ENCODE measurements at regions not wholly inside any gene's neighbourhood (a gene's known extent, or its start where the extent isn't known, plus 50 kb on each side); places are given as distances from the start of the nearest gene placed in this dataset.
"Not testable (repeated sequence)": the region's sequence is repeated elsewhere in the genome, so short reads cannot be mapped to it uniquely, and the experiment has no call there.

DNA sequence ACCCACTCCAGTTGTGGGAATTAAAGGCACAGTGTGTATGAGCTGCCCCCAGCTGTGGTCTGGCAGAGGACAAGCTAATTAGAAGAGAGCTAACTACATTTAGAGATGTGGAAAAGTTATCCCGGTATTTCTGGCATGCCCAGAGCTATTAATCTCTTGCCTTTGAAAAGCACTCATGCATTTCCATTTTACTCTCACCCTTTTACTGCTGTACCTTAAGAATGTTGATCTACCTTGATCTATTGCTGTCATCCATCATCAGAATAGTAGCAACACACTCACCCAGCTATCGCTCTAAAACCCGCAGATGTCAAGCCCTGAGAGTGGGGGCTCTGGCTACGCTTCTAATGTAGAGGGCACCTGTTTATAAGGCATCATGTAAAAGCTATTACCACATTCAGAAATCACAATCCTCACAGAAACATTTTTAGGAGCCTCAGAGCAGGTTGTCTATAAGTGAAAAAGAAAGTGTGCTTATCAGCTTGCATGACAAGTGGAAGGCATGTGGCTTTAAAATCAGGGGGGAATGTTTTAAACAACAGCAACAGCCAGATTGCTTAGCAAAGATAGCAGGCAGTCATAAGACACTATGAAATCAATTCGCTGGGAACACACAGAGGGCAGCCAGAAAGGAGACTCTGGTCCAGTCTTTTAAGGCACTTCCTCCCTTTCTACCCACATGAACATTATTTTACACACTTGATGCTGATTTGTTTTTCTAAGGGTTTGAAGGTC lies 224.2 kb upstream of the IRS2 start:
- DNase-seq (ENCODE audit: low spot score), result no peak

DNA sequence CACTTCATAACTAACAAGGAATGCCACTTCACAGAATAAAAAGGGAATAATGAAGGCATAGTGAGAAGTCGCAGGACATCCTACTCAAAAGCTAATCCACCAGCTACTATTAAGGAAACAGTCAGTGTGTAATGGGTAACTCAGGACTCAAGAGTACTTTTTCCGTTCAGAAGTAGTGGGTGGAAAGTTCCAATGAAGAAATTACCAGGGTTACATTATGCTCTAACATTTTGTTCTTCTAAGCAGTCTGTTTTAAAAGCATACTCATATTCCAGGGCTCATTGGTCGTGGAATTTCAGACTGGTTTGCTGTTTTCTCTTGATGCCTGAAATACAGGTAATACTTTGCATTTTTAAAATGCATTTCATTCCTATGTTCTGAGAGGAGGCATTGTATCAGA lies 222.4 kb upstream of the IRS2 start:
- DNase-seq (ENCODE audit: low spot score), result no peak

DNA sequence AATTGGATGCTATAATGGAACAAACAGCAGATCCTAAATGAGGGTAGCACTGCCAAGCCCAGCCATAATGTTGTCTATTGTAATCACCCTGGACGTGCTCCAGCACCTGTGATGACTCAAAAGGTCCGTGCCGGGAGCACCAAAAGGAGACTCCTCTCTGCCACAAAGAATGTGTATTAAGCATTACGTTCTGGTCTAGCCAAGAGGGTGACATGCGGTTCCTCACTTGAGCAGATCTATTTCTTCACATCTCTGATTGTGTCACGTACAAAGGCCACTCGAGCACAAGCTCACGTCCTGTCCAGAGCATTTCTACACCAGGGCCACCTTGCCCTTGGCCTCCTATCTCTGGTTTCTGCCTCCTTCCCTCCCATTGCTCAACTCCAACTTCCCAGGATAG lies 219.9 kb upstream of the IRS2 start:
- no peak for DNase-seq (ENCODE audit: low spot score)

DNA sequence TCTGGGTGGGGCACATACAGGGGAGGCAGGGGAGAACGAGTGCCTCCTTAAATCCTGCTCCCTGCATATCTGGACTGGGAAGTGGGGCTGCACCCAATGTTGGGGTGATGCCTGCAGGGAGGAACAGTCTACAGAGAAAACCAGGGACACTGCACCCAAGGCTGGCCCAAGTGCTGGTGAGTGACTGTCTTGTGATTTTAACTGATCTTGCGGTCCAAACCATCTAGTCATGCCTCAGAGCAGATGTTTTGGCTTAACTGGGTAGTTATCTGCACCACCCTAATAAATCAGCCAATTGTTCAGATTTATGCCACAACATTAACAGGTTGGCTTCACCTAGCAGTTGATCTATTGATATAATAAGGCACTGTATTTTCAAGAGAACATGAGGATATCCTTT lies 219.2 kb upstream of the IRS2 start:
- no peak for DNase-seq (ENCODE audit: low spot score)

DNA sequence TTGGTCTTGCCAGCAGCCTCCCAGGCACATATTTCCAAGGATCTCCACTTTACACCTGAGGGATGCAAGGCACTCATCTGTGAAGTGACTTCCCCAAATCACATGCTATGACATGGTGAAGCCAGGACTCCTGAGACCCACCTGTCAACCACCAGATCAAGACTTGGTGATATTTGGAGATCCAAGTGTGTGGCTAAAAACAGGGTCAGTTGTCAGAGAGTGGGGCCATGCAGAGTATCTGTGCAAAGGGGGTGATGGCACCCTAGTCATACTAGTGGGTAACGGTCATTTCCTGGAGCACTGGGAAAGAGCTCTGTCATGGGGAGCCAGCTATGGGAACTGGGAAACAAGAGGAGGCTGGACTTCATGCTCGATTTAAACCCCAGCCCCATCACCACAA lies 218.4 kb upstream of the IRS2 start:
- DNase-seq (ENCODE audit: low spot score), result no peak

DNA sequence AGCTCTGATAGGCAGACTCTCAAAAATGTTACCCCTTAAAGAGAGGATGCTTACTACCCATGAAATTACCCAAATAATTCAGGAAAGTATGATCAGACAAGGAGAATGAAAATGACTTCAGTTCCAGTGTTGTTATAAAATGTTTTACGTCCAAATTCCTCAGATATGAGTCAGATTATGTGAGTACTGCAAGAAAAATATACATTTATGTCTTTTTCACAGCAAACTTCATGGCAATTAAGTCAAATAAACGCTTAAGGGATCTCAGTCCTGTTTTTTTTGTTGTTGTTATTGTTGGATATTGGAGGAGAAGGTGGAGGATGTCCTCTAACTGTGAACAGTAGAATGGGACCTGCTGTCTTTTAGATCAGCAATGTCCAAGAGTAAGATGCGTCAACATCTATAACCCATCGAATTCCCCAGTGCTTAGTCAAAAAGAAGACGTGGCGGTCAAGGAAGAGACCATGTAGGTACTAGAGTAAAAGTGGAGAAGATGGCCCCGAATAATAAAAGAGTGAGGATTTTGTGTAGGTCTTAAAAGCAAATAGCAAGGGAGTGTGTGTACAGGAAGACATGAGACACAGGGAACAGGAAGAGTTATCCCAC lies 215.4 kb upstream of the IRS2 start:
- no peak for DNase-seq (ENCODE audit: low spot score)

DNA sequence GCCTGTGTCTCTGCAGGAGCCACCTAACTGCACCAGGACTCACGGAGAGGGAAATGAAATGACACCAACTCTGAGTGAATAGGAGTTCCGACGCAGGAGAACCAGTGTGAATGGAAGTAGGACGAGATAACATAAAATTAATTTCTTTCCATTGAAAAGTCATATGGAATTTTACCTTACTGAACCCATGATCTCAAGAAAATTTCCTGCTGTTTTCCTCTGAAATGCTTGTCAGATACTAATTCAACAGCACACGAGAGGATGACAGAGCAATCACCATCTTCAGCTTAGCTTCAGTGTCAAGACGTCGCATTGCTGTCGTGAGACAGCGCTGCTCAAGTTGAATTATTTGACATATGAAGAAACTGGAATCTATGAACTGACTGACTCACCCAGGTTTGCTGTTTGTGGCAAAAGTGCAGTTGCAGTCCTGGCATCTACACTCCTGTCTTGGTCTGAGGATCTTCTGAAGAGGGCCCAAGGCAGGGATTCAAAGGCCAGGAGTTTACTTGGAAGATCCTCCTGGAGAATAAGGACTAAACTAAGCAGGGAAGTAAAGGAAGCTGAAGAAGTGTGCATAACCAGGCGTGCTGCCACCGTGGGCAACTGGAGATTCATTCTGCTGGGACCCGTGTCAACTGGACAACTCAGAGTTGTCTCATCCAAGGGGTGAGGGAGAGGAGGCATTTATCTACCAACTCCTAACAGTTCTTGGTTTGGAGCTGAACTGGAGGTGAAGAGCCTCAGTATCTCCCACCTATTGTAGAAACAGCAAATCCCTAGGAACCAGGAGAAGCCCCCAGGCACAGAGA lies 214.4 kb upstream of the IRS2 start:
- DNase-seq (ENCODE audit: low spot score), result no peak

DNA sequence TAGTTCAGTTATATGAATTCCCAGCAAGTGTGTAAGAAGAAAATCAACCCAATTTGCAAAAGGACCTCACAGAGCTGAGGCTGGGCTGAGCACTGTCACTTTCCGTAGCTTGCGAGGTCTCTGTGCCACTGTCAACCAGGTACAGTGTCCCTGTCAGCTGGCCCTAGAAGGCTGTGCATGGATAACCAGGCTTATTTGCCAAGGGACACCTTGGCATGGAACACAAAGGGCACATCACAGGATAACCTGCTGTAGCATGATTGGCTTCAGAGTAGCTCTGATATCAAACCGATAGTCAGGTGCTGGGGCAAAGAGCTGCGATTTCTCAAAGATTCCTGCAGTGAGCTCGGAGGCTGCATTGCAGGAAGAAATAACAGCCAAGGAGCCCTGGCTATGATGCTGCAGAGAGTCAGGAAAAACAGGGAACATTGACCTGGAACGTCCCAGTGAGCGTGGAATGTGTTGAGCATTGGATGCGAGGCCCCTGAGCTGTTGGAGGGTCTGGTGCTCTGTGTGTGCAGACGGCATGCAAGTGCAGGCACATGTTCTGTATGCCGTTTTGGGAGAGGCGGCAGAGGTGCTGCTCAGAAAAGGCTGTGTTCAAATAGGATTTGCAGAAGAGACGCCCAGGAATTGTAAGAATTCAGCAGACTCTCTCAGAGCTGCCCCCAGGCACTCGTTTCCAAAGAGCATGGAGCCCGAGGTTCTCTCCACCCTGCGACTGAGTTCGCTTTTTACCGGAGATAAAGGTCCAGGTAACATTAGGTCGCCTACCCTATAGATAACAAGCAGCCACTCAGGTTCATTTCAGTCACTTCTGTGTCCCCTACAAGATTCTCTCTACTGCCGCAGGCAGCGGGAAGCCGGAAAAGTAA lies 213.5 kb upstream of the IRS2 start:
- DNase-seq (ENCODE audit: low spot score), result no peak

DNA sequence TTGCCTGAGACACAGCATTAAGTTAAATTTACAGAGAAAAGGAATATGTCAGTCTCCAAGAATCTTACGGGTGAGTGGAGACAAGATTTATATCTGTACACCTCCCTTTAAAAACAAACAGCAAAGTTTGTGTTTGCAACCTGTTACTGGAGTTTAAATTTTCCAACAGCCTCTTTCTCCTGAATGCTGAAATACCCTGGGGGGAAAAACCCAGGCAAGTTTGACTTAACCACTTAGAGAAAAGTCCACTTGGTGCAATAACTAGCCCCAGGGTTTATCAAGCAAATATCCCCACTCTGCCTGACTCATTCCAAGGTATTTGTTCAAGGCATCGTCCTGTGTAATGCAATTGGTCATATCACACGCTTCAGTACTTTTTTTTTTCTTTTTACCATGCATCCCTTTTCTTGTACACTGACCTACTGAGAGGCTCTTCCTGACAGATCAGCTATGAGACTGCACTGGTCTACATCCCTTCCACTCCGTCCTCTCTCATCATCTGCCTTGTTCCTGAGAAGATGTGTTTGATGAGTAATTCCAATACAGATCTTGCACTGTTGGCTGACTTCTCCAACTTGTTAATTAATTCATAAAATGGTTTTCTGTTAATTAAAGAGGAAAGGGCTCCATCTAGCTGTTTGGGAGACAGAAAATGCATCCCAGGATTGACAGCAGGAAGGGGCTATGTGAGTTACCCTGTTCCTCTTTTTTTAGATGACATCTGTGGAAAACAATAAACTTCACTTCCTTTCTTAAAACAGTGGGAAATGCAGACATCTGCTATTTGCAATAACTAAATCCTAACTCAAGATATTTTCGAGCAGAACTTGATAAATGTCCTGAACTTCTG lies 212.5 kb upstream of the IRS2 start:
- DNase-seq (ENCODE audit: low spot score), result no peak

DNA sequence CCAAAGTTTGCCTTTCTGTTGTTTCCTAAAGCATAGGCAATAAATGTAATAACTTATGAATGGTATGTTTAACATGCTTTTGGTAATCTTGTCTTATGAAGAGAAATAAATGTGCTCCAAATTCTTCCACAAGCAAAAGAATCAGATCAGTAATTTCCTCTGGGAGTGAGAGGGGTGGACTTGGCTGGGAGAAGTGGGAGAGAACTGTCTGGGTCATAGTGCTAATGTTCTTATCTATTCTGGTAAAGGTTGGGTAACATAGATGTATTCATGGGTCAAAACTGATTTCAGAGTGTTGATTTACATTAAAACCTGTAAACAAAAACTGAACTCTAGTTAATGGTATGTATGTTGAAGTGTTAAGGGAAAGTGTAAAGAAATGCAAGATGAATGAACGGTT lies 211.7 kb upstream of the IRS2 start:
- DNase-seq (ENCODE audit: low spot score), result no peak

DNA sequence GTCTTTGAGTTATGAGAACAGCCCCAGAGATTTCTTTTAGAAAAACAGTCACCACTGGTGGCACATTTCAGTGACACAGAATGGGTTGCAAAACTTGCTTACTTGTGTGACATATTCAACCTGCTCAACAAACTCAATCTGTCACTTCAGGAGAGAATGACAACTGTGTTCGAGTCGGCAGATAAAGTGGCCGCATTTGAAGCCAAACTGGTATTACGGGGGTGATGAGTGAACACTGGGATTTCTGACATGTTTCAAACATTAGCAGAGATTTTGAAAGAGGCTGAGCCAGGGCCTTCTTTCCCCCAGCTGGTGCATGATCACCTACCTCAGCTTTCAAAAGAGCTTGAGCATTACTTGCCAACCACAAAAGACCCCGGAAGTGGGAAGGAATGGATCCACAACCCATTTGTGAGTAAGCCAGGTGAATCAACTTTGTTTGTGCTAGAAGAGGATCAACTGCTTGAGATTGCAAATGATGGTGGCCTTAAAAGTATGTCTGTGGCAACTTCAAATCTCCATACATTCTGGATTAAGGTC lies 210.7 kb upstream of the IRS2 start:
- not testable (repeated sequence) for DNase-seq (ENCODE audit: low spot score)

DNA sequence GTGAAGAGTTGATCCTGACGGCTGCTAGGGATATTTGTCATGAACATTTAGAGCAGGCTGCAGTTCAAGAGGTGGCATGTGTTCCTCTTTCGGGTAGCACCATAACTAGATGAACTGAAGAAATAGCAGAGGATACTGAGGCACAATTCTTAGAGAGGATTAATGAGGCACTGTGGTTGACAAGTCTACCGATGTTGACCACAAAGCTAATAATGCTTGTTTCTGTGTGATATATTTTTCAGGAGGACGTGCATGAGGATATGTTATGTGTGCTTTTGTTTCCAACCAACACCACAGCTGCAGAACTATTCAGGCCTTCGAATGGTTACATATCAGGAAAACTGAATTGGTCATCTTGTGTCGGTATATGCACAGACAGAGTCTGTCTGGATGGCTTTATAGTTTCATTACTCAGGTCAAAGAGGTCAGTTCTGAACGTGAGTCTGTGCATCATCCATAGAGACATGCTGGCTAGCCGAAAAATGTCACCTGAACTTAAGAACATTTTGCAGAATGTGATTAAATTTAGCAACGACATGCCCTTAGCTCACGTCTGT lies 210.1 kb upstream of the IRS2 start:
- DNase-seq (ENCODE audit: low spot score), result no peak

DNA sequence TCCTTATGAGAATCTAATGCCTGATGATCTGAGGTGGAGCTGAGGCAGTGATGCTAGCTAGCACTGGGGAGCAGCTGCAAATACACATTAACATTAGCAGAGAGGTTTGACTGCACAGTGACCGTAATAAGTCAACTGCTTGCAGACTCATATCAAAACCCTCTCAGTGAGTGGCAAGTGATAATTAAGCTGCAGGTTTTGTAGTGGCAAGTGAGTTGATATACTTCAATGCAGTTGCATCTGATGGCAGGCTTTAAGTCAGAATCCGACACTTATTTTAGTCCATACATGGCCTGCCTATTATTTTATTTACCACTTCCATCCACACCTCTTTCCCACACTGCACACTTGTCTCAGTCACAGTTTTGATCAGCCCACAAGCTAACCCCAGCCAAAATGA lies 209.2 kb upstream of the IRS2 start:
- DNase-seq (ENCODE audit: low spot score), result no peak

DNA sequence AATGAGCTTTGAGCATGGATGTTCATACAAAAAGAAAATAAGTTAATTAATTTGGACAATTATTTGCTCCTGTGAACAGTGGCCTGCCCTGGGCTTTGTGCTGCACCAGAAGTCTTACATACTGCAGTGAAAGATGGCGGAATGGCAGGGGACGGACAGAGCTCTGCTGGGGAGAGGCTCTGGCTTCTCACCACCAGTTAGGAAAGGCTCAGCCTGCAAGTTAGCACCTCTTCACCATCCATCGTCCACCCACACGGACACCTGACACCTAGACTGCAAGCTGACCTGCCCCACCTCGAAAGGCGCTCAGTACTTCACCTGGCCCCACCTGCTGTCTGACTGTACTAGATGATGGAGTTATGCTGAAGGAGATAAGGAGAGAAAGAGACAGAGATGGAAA lies 203.9 kb upstream of the IRS2 start:
- no peak for DNase-seq (ENCODE audit: low spot score)

DNA sequence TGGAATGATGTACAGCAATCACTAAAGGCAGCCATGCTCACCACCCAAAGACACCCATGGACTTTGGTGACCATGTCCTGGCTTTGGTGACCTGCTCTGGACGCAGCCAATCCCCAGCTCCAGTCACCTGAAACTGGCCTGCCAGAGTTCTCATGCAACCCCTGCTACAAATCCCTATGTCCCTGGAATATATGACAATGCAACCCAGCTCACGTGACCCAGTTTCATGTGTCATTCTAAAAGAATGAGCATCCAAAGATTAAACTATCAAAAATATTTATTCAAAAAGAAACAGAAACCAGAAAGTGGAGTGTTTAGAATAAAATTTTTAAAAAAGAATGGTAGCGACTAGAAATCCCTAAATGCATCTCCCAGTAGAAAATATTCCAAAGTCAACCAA lies 203.3 kb upstream of the IRS2 start:
- no peak for DNase-seq (ENCODE audit: low spot score)

DNA sequence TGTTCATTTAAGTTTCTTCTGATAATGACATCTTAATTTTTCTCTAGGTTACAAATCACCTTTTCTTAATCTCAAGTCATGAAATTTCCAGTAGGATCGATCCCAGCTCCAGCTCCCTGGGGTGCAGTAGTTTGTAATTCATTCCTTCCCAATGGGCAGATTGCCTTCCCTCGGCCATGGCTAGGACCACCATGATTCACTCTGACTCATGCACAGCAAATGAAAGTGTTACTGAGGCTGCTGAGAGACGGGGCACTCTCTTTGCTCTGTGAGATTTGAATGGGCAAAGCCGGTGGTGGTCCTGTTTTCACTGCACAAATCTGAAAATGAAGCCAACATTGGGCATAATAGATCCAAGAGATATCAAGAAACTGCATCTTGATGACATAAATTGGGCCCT lies 202.8 kb upstream of the IRS2 start:
- no peak for DNase-seq (ENCODE audit: low spot score)

DNA sequence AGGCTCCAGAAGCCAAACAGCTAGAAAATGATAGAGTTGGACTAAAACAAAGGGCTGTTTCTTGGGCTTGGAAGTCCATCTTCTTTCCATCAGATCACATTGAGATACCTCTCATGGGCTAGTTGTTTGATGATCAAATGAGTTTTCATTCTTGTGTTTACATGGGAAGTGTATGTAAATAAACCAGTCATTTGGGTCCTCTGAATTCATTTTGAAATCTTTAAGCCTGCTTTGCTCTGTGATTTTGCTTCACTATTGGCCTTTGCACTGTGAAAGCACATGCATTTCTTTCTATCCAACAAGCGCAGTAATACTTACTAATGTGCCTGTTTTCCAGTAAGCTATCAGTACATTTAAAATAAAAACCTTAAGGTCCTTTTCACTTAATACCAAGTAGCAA lies 200.5 kb upstream of the IRS2 start:
- DNase-seq (ENCODE audit: low spot score), result no peak

DNA sequence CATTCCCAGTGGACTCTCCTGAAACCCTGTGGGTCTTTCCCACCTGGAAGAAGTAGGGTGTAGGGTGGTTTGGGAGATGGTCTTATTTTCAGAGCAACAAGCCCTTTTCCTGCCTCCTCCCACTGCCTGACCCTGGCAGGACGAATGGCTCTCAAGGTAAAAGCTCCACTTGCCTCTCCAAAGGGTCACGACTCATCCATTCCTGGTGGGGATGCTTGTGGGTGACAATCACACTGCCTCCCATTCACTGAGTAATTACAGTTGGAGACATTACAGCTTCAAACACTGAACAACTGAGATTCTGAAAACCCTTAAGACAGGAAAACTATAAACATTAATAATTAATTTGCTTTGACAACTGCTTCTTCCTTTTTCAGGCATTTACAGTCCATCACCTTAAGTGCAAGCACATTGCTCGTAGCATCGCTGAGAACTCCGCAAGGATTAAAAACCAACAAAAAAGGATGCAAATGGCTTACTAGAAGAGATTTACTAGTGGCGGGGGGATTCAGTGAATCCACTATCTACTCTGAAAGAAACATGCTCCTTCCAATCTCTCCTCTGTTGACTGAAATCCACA lies 199.6 kb upstream of the IRS2 start:
- no peak for DNase-seq (ENCODE audit: low spot score)

DNA sequence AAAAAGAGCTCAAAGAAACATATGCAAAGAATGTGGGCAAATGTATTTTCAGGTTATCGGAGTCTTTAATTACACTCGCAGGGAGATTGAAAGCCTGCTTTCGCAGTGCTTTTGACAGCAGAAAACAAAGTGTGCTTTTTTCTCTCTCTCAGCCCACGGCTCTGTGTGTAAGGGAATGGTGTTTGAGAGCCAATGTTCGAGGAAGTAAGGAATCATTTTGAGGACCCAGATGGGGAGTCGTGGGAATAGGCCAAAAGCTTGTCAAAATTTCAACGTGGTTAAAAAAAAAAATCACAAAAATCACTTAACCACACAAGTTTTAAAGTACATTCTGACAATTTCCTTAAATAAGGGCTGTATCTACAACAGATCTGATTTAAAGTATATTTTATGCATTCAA lies 197.1 kb upstream of the IRS2 start:
- no peak for DNase-seq (ENCODE audit: low spot score)

DNA sequence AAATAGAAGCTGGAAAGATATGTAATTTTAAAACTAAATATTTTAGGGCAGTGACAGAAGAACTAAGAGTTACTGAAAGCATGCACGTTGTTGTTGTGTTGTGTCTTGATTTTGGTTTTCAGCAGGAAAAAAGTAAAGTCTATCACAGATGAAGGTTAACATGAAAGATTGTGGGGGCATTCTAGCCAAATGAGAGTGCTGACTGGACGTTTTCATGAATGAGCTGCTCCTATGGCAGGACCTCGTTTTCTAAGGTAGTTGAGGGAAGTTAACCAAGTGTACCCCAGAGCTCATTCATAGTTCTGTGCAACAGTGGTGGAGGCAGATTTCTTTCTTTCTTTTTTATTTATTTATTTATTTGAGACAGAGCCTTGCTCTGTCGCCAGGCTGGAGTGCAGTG lies 194.6 kb upstream of the IRS2 start:
- DNase-seq (ENCODE audit: low spot score), result no peak

Data from ureter (tissue), 1 donor.